Kasumi-1 (cell line): ENCODE measurements at regions not wholly inside any gene's neighbourhood (a gene's known extent, or its start where the extent isn't known, plus 50 kb on each side); places are given as distances from the start of the nearest gene placed in this dataset.

Experiments
- DNase-seq, 2 experiments: peaks; one replicate each; lab custom pipeline; 2025; lab: John Stamatoyannopoulos, UW

DNA sequence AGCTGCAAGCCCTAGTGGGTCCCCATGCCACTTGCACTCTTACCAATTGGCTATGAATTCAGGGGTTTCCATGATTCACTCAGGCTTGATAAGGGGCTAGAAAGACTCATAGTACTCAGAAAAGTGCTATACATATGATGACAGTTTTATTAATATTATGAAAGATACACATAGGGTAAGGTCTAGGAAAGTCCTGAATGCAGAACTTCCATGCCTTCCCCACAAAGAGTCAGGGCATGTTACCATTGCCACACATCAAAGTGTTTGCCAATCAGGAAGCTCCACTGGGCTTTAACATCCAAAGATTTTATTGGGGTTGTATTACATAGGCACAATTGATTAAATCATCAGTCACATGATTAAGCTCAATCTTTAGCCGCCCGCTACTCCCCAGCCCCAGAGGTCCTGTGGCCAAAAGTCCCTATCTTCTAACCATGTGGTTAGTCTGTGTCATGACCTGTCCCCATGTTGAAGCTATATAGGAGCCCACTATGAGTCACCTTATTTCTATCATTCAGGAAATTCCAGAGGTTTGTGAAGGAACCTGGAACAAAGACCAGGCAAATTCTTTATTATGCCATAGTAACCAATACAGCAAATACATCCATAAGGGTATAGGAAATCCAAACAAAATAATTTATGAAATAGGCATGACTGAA lies 635.6 kb downstream of the STPG2 start:
- no peak for DNase-seq
